Vagina (tissue), 2 donors: ENCODE measurements at regions not wholly inside any gene's neighbourhood (a gene's known extent, or its start where the extent isn't known, plus 50 kb on each side); places are given as distances from the start of the nearest gene placed in this dataset.

Experiments used
- DNase-seq, 2 donors: peaks; one replicate each; pipeline ENCODE4 v3.0.0-alpha.2; 2017; ENCODE audit errors: extremely low spot score in 2 of 2
- H3K27ac ChIP-seq: fragments of 200-600 bp; sonication (generic); one replicate; pipeline ENCODE4 v1.5.1; 2019
- H3K27me3 ChIP-seq: fragments of 200-600 bp; sonication (generic); one replicate; pipeline ENCODE4 v1.5.1; 2019
- H3K36me3 ChIP-seq, 2 donors: fragments of 200-600 bp; sonication (generic); one replicate each; pipeline ENCODE4 v1.5.1; 2017 to 2019
- H3K4me1 ChIP-seq: fragments of 200-600 bp; sonication (generic); one replicate; pipeline ENCODE4 v1.5.1; 2019
- H3K4me3 ChIP-seq, 2 donors: fragments of 200-600 bp; sonication (generic); 1 replicate in 1 of 2; 2 replicates in 1 of 2; pipeline ENCODE4 v1.5.1; 2016 to 2019
- H3K9me3 ChIP-seq: fragments of 200-600 bp; sonication (generic); one replicate; pipeline ENCODE4 v1.5.1; 2019
- POLR2A ChIP-seq, 2 donors: fragments of 450-650 bp; IDR thresholded peaks; one replicate each; pipeline ENCODE4 v1.6.1; 2017; ENCODE audit warnings: antibody characterized with exemption in 2 of 2, mild to moderate bottlenecking in 2 of 2, moderate library complexity in 2 of 2
- POLR2AphosphoS5 ChIP-seq, 2 donors: sonication (generic); formaldehyde crosslinking; IDR thresholded peaks; one replicate each; pipeline ENCODE4 v1.9.0; 2017; ENCODE audit warnings: antibody characterized with exemption in 2 of 2, mild to moderate bottlenecking in 2 of 2, low read depth in 1 of 2; ENCODE audit not compliant: insufficient read depth in 1 of 2
- intact Hi-C: fragments of 100-400 bp; cut with DNase I; formaldehyde crosslinking; loops from one replicate; pipeline ENCODE4 v1.15.1; 2023
- TF ChIP-seq, protein P1 (sequence below), 3 experiments: fragments of 450-650 bp in 2 of 3; fragments of 200-600 bp in 1 of 3; sonication (generic) in 1 of 3; IDR thresholded peaks; one replicate each; pipeline ENCODE4 v1.5.1; 2017 to 2019; ENCODE audit warnings: antibody characterized with exemption in 3 of 3, mild to moderate bottlenecking in 2 of 3, moderate library complexity in 2 of 3

GRCh38 chr4:71136071-71136470 lies 142.6 kb downstream of the DCK start:
- Histone ChIP-seq H3K27me3 (no peaks in the 10 kb centered on the region), H3K36me3 (no peaks in the 10 kb centered on the region), H3K4me3 (no peak overlapping the region), H3K9me3 (no peaks in the 10 kb centered on the region), H3K27ac (no peak overlapping the region), H3K4me1 (no peaks in the 10 kb centered on the region)
- TF ChIP-seq POLR2A (IDR thresholded peaks at IDR 0.05) (no peak), POLR2AphosphoS5 (IDR thresholded peaks at IDR 0.05; ENCODE audit: insufficient read depth in 1 of 2, low read depth in 1 of 2) (no peak)
- TF ChIP-seq, protein P1, sequence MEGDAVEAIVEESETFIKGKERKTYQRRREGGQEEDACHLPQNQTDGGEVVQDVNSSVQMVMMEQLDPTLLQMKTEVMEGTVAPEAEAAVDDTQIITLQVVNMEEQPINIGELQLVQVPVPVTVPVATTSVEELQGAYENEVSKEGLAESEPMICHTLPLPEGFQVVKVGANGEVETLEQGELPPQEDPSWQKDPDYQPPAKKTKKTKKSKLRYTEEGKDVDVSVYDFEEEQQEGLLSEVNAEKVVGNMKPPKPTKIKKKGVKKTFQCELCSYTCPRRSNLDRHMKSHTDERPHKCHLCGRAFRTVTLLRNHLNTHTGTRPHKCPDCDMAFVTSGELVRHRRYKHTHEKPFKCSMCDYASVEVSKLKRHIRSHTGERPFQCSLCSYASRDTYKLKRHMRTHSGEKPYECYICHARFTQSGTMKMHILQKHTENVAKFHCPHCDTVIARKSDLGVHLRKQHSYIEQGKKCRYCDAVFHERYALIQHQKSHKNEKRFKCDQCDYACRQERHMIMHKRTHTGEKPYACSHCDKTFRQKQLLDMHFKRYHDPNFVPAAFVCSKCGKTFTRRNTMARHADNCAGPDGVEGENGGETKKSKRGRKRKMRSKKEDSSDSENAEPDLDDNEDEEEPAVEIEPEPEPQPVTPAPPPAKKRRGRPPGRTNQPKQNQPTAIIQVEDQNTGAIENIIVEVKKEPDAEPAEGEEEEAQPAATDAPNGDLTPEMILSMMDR (IDR thresholded peaks at IDR 0.05) = no peak
- intact Hi-C loops = no loop called here
- DNase-seq = no peak

GRCh38 chr4:71138007-71138615 lies 144.7 kb downstream of the DCK start:
- TF ChIP-seq POLR2A (IDR thresholded peaks at IDR 0.05) (no peak), POLR2AphosphoS5 (IDR thresholded peaks at IDR 0.05; ENCODE audit: insufficient read depth in 1 of 2, low read depth in 1 of 2) (no peak)
- TF ChIP-seq, protein P1 (IDR thresholded peaks at IDR 0.05) = no peak
- no peaks in the 10 kb centered on the region for H3K9me3 ChIP-seq
- intact Hi-C loops = no loop called here
- no peaks in the 10 kb centered on the region for H3K36me3 ChIP-seq
- no peaks in the 10 kb centered on the region for H3K27me3 ChIP-seq
- no peak overlapping the region for H3K27ac ChIP-seq
- no peak for DNase-seq
- no peaks in the 10 kb centered on the region for H3K4me1 ChIP-seq
- no peak overlapping the region for H3K4me3 ChIP-seq

DNA sequence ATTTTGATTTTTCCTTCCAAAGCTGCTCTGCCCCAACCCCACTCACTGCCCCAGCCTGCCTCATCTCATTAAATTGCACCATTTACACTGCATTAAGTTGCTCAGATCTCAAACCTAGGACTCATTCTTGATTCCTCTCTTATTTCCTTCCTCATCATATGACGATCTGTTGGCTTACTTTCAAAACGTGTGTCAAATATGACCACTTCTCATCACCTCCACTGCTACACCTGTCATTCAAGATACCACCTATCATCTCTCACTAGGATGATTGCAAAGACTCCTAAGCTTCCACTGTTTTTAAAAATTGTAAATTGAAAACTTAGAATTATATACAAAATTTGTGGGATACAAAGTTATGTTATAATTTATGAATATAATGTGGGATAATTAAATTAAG lies 147.1 kb downstream of the DCK start:
- no peak overlapping the region for H3K27ac ChIP-seq
- no peak for DNase-seq
- no peaks in the 10 kb centered on the region for H3K27me3 ChIP-seq
- H3K36me3 ChIP-seq = no peaks in the 10 kb centered on the region
- intact Hi-C loops = no loop called here
- H3K4me1 ChIP-seq = no peaks in the 10 kb centered on the region
- no peaks in the 10 kb centered on the region for H3K9me3 ChIP-seq
- TF ChIP-seq, protein P1 (IDR thresholded peaks at IDR 0.05) = no peak
- no peak for TF ChIP-seq POLR2A (IDR thresholded peaks at IDR 0.05)
- no peak for TF ChIP-seq POLR2AphosphoS5 (IDR thresholded peaks at IDR 0.05; ENCODE audit: insufficient read depth in 1 of 2, low read depth in 1 of 2)
- no peak overlapping the region for H3K4me3 ChIP-seq

GRCh38 chr4:71141125-71141524 lies 147.7 kb downstream of the DCK start:
- TF ChIP-seq POLR2A (IDR thresholded peaks at IDR 0.05) (no peak), POLR2AphosphoS5 (IDR thresholded peaks at IDR 0.05; ENCODE audit: insufficient read depth in 1 of 2, low read depth in 1 of 2) (no peak)
- TF ChIP-seq, protein P1 (IDR thresholded peaks at IDR 0.05) = no peak
- no peaks in the 10 kb centered on the region for H3K4me1 ChIP-seq
- no peak for DNase-seq
- no peak overlapping the region for H3K4me3 ChIP-seq
- no peaks in the 10 kb centered on the region for H3K27me3 ChIP-seq
- no peaks in the 10 kb centered on the region for H3K36me3 ChIP-seq
- H3K27ac ChIP-seq = no peak overlapping the region
- no peaks in the 10 kb centered on the region for H3K9me3 ChIP-seq
- intact Hi-C loops = no loop called here

GRCh38 chr4:71147261-71147660 lies 153.8 kb downstream of the DCK start:
- no peak for DNase-seq
- H3K27ac ChIP-seq = no peak overlapping the region
- TF ChIP-seq POLR2AphosphoS5 (IDR thresholded peaks at IDR 0.05; ENCODE audit: insufficient read depth in 1 of 2, low read depth in 1 of 2) (no peak), POLR2A (IDR thresholded peaks at IDR 0.05) (no peak)
- TF ChIP-seq, protein P1 (IDR thresholded peaks at IDR 0.05) = no peak
- H3K9me3 ChIP-seq = no peaks in the 10 kb centered on the region
- H3K4me3 ChIP-seq = no peak overlapping the region
- no peaks in the 10 kb centered on the region for H3K4me1 ChIP-seq
- intact Hi-C loops = no loop called here
- H3K36me3 ChIP-seq = no peaks in the 10 kb centered on the region
- H3K27me3 ChIP-seq = no peaks in the 10 kb centered on the region
